SK-MEL-5 (cell line): ENCODE measurements at regions not wholly inside any gene's neighbourhood (a gene's known extent, or its start where the extent isn't known, plus 50 kb on each side); places are given as distances from the start of the nearest gene placed in this dataset.
A peak's percentile ranks its signal among the peaks of the same experiment; 100 is the strongest.

Experiments
- DNase-seq: peaks from one replicate; pipeline ENCODE4 v3.0.0-alpha.2; 2016; ENCODE audit warnings: low read depth, low spot score
- in situ Hi-C: cut with HindIII; loops from 2 replicates; pipeline ENCODE4 v1.10.0; 2016; ENCODE audit warnings: low sequenced_read_pairs, high pct_unique_total_duplicates, low pct_unique_long_range_greater_than_20kb

DNA sequence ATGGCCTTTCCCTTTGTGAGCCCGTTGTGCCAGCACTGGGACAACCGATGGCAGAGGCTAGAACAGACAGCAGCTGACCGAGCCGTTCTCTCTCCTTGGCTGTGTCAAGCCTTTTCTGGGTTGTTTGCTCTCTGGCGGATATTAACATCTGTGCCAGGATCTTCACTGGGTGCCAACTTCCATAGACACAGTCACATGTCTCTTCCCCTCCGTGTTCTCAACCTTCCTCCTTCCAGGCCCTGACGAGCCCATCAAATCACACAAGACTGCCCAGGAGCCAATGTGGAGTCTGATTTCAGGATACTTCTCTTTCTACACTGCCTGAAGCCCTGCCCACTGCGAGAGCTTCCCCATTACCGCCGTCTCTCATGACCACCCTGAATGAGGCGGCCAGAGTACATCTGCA is 111.0 kb upstream of the RALGAPA2 start:
- DNase-seq = no peak
- in situ Hi-C loops = no loop called here

DNA sequence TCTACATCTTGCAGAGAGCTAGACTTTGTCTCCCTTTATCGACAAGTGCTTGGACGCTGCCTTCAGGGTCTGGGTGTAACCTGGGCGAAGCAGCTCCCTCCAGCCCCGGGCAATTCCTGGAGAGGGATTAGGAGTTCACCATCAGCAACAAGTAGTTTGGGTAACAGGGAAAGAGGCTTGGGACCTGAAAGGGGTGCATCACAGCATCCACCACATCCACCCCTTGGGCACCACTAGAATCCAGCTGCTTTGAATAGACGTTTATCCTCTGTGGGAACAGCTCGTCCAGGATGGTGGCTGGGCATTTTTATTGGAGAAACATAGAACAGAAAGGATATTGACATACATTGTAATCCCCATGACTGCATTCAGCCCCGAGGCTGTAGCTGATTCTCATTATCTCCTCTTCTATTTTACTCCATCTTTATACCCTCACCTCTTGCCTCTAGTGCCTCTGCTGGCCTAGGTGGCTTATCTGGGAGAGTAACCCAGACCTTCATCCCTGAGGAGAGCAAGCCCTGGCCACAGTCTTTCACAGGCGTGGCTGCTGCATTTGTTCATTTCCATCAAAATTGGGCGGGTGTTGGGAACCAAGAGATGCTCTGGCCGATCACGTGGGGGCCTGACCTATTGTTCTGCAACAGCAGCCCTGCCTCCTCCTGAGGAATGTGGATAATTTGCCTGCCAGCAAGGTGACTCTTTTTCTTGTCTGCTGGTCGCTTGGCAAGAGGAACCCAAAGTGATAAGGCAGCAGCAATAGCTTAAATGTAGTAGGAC is 109.2 kb upstream of the RALGAPA2 start:
- DNase-seq = peak; percentile 55
- in situ Hi-C loops = no loop called here

DNA sequence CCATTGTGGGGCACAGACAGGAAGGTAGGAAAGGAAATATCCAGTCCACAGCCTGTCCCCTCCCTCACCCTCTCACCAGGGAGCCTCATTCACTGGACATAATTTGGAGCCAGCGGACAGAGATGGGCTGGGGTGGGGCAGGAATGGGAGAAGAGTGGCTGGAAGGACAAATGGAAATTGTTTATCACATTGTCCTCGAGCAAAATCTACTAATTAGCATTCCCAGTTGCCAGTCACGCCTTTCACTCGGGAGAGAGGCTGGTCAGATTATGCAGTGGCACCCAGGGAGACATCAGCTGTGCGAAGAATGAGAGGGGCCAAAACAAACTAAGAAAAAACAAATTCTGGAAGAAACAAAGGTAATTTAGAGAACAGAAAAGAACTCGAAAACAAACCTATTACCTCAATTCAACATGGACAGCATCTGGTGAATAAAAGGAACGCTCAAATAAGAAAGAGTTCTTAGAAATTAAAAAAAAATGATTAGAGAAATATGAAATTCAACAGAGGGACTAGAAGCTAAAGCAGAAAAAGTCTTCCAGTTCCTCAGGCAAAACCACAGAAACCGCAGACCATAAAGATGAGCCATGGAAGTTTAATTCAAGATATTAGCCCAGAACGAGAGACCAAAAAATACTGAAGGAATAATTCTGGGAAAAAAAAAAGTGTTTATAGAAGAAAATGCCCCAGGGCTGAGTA is 108.5 kb upstream of the RALGAPA2 start:
- in situ Hi-C loops = no loop called here

DNA sequence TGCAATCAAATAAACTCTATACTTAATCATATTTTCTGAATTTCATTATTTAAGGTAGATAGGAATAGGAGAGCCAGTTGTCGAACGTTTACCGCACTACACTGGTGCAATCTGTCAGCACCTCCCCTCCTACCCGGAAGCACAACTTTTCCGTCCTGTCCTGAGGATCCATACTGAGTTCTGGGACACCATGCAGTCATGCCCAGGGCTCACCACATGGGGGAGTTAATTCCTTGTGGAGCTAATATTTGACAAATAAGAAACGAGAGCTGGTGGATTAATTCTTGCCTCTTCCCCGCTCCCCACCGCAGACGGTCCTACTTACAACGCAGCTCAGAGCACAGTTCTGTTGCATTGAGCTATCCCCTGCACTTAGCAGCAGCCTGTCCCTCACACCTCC is 107.7 kb upstream of the RALGAPA2 start:
- in situ Hi-C loops = no loop called here
- DNase-seq = peak; percentile 70

More for the DNA sequence above, 108.5 kb upstream of the RALGAPA2 start:
- DNase-seq = no peak

DNA sequence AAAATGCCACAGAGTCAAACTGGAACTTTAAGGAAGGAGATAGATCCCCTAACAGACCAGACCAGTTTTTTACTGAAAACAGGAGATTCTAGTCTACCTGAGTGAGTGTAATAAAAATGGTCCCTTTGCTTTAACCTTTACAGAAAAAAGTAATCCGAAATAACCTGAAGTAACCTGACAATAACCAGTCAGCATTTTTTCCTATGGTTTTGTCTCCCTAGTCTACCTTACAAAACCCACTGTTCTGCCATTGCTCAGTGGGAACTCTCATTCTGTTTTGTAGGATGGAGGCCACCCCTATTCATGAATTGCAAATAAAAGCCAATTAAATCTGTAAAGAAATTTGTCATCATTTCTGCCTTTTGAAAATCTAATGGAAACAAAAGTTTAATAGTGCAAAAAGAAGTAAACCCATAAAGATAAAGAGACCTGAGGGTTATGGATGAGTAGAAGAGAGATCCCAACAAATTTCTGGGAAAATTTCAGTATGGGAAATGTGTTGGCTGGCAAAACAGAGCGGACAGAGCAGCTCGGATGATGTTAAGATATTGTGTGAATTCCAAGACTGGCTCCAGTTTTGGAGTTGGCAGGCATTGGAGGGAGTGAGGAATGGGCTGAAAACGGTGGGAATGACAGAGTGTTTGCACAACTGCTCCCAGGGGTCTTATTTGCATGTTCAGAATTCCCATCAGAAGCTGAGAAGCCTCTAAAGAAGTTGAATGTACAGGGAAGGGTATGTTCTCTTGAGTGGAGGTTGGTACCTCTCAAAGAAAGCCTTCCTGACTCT is 104.7 kb upstream of the RALGAPA2 start:
- in situ Hi-C loops = no loop called here
- no peak for DNase-seq

DNA sequence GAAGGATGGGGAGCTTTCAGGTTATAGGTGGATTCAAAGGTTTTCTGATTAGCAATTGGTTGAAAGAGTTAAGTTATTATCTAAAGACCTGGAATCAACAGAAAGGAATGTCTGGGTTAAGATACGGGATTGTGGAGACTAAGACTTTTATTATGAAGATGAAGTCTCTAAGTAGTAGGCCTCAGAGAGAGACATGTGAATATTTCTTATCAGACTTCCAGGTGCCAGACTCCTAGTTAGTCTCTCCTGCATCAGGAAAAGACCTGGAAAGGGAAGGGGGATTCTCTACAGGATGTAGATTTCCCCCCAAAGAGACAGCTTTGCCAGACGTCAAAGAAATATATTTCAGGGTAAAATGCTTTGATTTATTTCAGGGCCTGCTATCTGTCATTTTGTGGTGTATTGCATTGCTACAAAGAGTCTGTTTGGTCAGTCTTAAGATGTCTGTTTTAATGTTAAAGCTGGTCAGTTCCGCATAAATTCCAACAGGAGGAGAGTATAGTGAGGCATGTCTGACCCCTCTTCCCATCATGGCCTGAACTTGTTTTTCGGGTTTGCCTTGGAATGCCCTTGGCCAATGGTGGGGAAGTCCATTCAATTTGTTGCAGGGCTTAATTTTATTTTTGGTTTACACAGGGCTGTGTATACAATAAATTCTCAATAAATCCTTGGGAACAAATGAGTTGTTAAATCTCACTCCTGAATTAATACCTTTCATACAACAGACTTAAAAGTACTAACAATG is 103.4 kb upstream of the RALGAPA2 start:
- in situ Hi-C loops = no loop called here
- DNase-seq = no peak

DNA sequence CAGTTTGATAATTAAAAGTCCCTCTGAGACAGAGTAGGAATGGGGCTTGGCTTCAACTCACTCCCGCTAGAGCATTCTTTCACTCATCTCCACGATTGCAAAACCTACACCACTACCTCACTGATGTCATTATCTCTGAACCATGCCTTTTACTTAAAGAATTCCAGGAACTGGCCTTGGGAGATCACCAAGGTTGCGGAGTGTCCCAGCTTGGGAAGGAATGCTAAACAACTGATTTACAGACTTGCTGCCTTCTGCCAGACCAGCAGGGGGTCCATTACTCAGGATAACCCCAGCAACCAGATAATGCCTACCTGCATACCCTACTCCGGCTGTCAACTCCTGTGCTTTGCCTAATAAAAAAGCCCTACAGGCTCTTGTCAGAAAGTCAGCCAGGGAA is 102.2 kb upstream of the RALGAPA2 start:
- in situ Hi-C loops = no loop called here
- DNase-seq = no peak

DNA sequence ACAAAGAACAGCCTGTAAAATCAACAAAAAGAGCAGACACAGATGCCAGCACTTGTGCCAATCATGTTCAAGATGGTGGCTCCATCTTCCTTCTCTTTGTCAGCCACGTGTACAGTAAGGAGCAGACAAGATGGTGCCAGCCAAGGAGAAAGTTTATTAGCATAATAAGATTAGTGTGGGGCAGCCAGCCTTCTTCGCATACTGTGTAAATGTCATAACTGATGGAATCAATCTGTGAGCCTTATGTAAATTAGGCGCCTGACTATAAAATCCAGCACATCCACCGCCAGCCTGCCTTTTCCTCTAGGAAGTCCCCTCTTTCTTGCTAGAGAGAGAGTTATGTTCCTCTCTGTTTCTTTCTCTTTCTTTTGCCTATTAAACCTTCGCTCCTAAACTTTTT is 99.7 kb upstream of the RALGAPA2 start:
- DNase-seq = no peak
- in situ Hi-C loops = no loop called here

DNA sequence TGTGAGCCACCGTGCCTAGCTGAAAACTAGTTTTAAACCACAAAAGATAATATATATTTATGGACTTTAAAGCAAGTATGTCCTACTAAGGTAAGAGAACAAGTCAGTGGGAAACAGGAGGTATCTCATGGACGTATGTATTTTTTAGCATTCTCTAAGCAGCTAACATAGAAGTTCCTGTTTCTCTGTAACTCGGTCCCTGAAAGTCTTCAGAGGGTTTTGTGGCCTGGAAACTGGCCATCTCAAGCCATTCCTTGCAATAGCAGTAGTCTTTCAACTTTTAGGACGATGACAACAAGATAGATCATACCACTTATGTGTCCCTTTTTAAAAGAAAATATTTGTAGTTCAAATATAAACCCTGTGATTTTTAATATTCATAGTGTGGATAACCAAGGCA is 95.6 kb upstream of the RALGAPA2 start:
- no peak for DNase-seq
- in situ Hi-C loops = no loop called here

DNA sequence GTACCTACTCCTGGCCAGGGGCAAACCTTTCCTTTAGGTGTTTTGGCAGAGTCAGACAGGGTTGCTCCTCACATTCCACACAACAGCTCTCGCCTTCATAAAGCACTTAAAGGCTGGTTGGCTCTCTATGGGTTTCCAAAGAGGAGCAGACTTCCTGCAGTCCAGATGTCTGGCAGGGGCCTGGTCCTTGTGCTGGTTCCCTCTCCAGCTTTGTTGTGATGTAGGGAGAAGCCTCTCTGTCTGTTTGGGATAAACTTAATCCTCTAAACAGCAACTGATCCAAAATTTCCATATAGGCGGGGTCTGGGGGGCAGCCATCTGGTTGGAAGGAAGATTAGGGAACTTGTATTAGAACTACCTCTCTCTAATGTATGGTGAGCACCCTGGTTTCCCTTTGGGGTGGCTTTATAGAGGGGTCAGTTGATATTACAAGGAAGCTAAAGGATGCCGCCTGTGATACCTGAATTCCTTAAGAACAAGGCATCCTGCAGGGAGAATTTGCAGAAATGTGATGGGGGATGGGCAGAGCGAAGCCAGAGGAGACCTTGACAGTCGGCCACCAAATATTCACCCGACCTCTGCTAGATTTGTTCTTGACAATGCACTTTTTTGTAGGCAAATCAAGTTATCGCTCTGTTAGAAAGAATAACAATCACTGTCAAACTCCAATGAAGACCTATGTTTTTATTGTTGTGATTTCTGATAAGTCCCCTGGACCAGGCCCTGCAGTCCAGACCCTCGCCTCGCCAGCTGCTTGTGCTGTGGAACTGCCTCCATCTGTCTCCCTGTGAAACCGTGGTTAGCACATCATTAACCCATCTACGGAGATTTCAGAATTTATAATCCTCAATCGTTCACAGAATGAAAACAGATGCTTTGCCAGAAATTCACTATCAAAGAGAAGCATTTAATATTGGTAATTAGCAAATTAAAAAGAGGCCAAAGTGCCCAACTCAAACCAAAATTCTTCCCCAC is 94.0 kb upstream of the RALGAPA2 start:
- in situ Hi-C loops = no loop called here
- no peak for DNase-seq

DNA sequence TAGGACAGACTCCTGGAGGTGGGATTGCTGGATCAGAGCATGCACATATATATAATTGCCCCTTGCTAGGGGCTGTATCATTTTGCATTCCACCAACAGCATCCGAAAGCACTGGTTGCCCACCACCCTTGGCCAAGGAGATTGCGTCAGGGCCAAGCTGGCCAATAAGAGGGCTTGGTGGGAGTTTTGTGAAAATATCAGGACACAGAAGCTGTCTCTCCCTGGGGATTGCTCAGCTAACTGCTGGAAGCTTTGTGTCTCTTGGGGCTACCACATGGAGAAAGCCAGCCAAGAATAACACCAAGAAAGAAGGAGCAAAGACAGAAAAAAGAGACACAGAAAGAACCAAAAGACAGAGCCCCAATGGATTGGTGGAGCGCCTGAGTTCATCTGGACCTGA is 90.6 kb upstream of the RALGAPA2 start:
- no peak for DNase-seq
- in situ Hi-C loops = no loop called here

DNA sequence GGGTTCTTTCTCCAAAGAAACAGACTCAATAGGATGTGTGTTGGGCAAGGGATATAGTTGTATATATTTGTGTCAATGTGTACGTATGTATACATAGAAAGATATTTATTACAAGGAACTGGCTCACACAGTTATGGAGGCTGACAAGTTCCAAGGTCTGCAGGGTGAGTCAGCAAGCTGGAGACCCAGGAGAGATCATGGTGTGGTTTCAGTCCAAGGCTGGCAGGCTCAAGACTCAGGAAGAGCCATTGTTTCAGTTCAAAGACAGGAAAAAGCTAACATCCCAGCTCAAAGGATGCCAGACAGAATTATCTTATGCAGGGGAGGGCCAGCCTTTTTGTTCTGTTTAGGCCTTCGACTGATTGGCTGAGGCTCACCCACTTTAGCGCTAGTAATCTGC is 89.9 kb upstream of the RALGAPA2 start:
- in situ Hi-C loops = no loop called here
- DNase-seq = no peak

DNA sequence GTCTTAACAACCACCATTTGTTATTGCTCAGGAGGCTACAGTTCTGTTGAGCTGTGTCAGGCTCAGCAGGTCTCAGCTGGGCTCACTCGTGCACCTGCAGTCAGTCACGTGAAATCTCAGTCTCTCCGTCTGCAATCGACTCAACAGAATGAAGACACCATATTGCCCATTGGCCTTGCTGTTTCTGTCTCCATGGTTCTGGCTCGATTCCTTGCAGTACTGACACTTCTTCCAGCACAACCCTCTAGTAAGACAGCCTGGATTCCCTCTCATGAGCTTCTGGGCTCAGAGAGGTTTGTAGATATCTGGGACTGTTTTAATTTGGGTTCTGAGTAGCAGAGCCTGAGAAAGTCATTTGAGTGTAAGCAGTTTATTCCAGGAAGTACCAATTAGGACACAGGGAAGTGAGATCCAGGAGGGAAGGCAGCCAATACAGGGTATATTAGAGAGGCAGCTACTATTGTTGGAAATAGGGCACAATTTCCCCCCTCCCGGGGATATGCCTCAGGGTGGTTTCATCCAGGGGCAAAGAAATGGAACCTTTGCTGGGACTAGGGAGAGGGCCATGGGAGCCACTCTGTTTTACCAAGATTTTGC is 87.4 kb upstream of the RALGAPA2 start:
- no peak for DNase-seq
- in situ Hi-C loops = no loop called here

DNA sequence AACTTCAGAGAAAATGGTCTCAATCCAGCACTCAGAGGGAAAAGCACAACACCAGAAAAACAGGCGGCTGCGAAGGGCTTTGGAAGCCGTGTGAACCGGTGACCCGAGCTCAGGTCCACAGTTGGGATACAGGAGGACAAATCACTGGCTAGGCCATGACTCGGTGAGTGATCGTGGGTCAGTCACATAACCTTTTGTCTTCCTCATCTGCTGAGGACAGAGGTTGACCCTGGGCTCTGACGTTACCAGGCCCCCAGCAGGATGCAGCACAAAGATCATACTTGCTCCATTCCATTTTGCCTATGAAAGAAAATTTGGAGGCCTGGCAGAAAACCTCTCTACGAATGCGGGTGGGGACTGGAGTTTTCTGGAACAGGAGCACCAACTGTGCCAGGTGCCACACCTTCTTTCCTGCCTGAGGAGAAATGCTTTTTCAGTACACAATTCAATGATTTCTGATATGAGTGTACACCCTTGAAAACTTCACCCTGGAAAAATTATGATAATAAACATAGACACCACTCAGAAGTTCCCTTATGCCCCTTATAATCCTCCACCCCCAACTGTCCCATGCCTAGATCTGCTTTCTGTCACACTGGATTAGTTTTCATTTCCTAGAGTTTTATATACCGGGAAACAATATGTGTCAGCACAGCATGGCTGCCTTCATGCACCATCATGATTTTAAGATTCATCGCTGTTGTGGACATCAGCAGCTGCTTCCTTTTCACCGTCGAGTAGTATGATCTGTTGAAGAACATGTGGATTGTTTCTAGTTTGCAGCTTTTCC is 85.3 kb upstream of the RALGAPA2 start:
- in situ Hi-C loops = no loop called here
- no peak for DNase-seq

DNA sequence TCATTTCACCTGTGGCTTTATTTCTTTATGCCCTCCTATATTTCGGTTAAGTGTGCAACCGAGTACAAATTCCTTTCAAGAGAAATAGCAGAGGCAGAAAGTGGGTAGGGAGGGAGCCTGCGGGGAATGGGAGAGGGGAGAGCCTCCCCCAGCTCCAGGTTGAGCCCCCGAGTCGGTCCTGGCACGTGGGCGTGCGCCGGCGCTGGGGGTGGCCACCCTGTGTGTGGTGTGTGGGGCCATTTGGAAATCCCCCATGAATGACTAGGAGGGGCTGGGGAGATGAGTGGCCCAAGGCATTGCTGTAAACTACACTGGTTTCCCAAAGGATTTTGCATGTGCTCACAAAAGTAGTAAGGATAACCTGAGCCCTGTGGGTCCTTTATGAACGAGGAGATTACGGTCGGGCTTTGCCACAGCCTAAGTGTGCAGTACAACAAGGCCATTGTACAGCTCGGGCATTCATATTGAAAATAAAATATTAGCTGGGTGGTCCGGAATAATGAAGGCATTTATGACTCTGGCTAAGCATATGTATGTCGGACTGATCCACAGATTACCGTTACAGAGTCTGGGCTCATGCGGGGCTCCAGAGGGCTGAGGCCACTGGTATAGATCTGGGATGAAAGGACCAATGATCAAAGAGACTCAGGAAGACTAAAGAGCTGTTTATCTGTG is 84.5 kb upstream of the RALGAPA2 start:
- peak; percentile 71 for DNase-seq
- in situ Hi-C loops = no loop called here
